CD4-positive, alpha-beta T cell treated with Interleukin-15 for 4 hours (primary cell): ENCODE measurements at regions not wholly inside any gene's neighbourhood (a gene's known extent, or its start where the extent isn't known, plus 50 kb on each side); places are given as distances from the start of the nearest gene placed in this dataset.

Source experiments
- DNase-seq: peaks from one replicate; pipeline ENCODE4 v3.0.0-alpha.2; 2020; ENCODE audit warnings: low spot score

- no peak for DNase-seq
These were observed 229.2 kb downstream of the ALX1 start for GRCh38 chr12:85509081-85509856.

- no peak for DNase-seq
These were observed 229.8 kb downstream of the ALX1 start for GRCh38 chr12:85509857-85510256.

- no peak for DNase-seq
These were observed 236.0 kb downstream of the ALX1 start for GRCh38 chr12:85516039-85516438.

- no peak for DNase-seq
These were observed 236.8 kb downstream of the ALX1 start for GRCh38 chr12:85516667-85517325.

- DNase-seq, result no peak
These were observed 239.1 kb downstream of the ALX1 start for GRCh38 chr12:85519163-85519562.

GRCh38 chr12:85523197-85523596, 243.2 kb downstream of the ALX1 start:
- DNase-seq, result no peak

- DNase-seq, result no peak
These were observed 247.2 kb downstream of the ALX1 start for GRCh38 chr12:85527192-85527591.

- DNase-seq, result no peak
These were observed 249.9 kb downstream of the ALX1 start for GRCh38 chr12:85529896-85530295.

- DNase-seq, result no peak
These were observed 250.4 kb downstream of the ALX1 start for GRCh38 chr12:85530456-85530855.

GRCh38 chr12:85531341-85531740, 251.3 kb downstream of the ALX1 start:
- no peak for DNase-seq

GRCh38 chr12:85549640-85550039, 269.6 kb downstream of the ALX1 start:
- DNase-seq, result no peak

- DNase-seq, result no peak
These were observed 270.9 kb downstream of the ALX1 start for GRCh38 chr12:85550924-85551323.

GRCh38 chr12:85552461-85552860, 272.4 kb downstream of the ALX1 start:
- no peak for DNase-seq

- DNase-seq, result no peak
These were observed 277.8 kb downstream of the ALX1 start for GRCh38 chr12:85557850-85558249.

- DNase-seq, result no peak
These were observed 277.5 kb downstream of the RASSF9 start for GRCh38 chr12:85558684-85559083.

GRCh38 chr12:85559127-85559526, 277.1 kb downstream of the RASSF9 start:
- DNase-seq, result no peak

GRCh38 chr12:85559536-85559935, 276.7 kb downstream of the RASSF9 start:
- DNase-seq, result no peak

- DNase-seq, result no peak
These were observed 273.4 kb downstream of the RASSF9 start for GRCh38 chr12:85562765-85563164.

GRCh38 chr12:85564786-85565185, 271.4 kb downstream of the RASSF9 start:
- no peak for DNase-seq

- no peak for DNase-seq
These were observed 267.7 kb downstream of the RASSF9 start for GRCh38 chr12:85568395-85569103.

- DNase-seq, result no peak
These were observed 266.9 kb downstream of the RASSF9 start for GRCh38 chr12:85569261-85569660.

GRCh38 chr12:85572956-85573355, 263.3 kb downstream of the RASSF9 start:
- no peak for DNase-seq

GRCh38 chr12:85573635-85574214, 262.5 kb downstream of the RASSF9 start:
- DNase-seq, result no peak
